CD14-positive monocyte (primary cell): ENCODE measurements at regions not wholly inside any gene's neighbourhood (a gene's known extent, or its start where the extent isn't known, plus 50 kb on each side); places are given as distances from the start of the nearest gene placed in this dataset.

Experiments used
- DNase-seq, 3 donors: peaks; one replicate each; pipeline ENCODE4 v3.0.0-alpha.2; 2011 to 2022
- H2AFZ ChIP-seq: 2 replicates; pipeline ENCODE4 v1.6.0; 2012; ENCODE audit warnings: mild to moderate bottlenecking, low read depth, low read length, inconsistent platforms; ENCODE audit not compliant: insufficient read depth, poor library complexity, severe bottlenecking
- H3K27ac ChIP-seq, 2 donors: 1 replicate in 1 of 2; 2 replicates in 1 of 2; pipeline ENCODE4 v1.5.1; 2012 to 2013; ENCODE audit warnings: low read length in 2 of 2, control low read depth in 1 of 2, inconsistent platforms in 1 of 2, low read depth in 1 of 2, mild to moderate bottlenecking in 1 of 2
- H3K27me3 ChIP-seq, 2 donors: one replicate each; pipeline versions ENCODE4 v1.6.0 to v1.6.1; 2011 to 2013; ENCODE audit warnings: low read length in 2 of 2; ENCODE audit not compliant: control insufficient read depth in 2 of 2, insufficient read depth in 2 of 2
- H3K36me3 ChIP-seq, 2 donors: replicated peaks in 1 of 2; 1 replicate in 1 of 2; 2 replicates in 1 of 2; pipeline versions ENCODE4 v1.5.1 to v1.6.1; 2012 to 2013; ENCODE audit warnings: low read length in 2 of 2, control low read depth in 1 of 2, inconsistent platforms in 1 of 2, mild to moderate bottlenecking in 1 of 2; ENCODE audit not compliant: insufficient read depth in 2 of 2, control insufficient read depth in 1 of 2
- H3K4me1 ChIP-seq, 2 donors: 1 replicate in 1 of 2; 2 replicates in 1 of 2; pipeline versions ENCODE4 v1.5.1 to v1.6.1; 2012 to 2013; ENCODE audit warnings: low read length in 2 of 2, control low read depth in 1 of 2, inconsistent platforms in 1 of 2, mild to moderate bottlenecking in 1 of 2, moderate library complexity in 1 of 2; ENCODE audit not compliant: insufficient read depth in 2 of 2, control insufficient read depth in 1 of 2
- H3K4me2 ChIP-seq: replicated peaks from 2 replicates; pipeline ENCODE3; 2012; ENCODE audit warnings: low read length, moderate library complexity, mild to moderate bottlenecking; ENCODE audit not compliant: poor library complexity, severe bottlenecking; ENCODE audit errors: extremely low read depth
- H3K4me3 ChIP-seq, 3 experiments: fragments of 200-600 bp in 1 of 3; sonication (generic) in 1 of 3; replicated peaks in 1 of 3; 1 replicate in 2 of 3; 2 replicates in 1 of 3; pipeline ENCODE4 v1.5.1; 2011 to 2013; ENCODE audit warnings: low read length in 3 of 3, mild to moderate bottlenecking in 3 of 3, control low read depth in 2 of 3, low read depth in 2 of 3, inconsistent platforms in 1 of 3, moderate library complexity in 1 of 3
- H3K79me2 ChIP-seq: 2 replicates; pipeline ENCODE4 v1.6.0; 2012; ENCODE audit warnings: mild to moderate bottlenecking, control low read depth, inconsistent platforms, low read length, moderate library complexity; ENCODE audit not compliant: insufficient read depth
- H3K9ac ChIP-seq: 2 replicates; pipeline ENCODE4 v1.6.0; 2017; ENCODE audit warnings: low read length, mild to moderate bottlenecking; ENCODE audit not compliant: insufficient read depth, poor library complexity, severe bottlenecking
- H3K9me3 ChIP-seq, 2 donors: replicated peaks in 1 of 2; 1 replicate in 1 of 2; 2 replicates in 1 of 2; pipeline versions ENCODE4 v1.5.1 to v1.6.1; 2012 to 2013; ENCODE audit warnings: low read length in 2 of 2, control low read depth in 1 of 2; ENCODE audit not compliant: control insufficient read depth in 1 of 2, insufficient read depth in 1 of 2
- H4K20me1 ChIP-seq: 2 replicates; pipeline ENCODE4 v1.6.0; 2012; ENCODE audit warnings: mild to moderate bottlenecking, low read length, control low read depth, moderate library complexity; ENCODE audit not compliant: insufficient read depth
- H3K27ac Mint-ChIP-seq, 7 donors: one replicate each; pipeline ENCODE4 v1.8.0; 2020; ENCODE audit warnings: mild to moderate bottlenecking in 7 of 7, mixed read lengths in 7 of 7, moderate library complexity in 6 of 7, inconsistent platforms in 2 of 7
- H3K27me3 Mint-ChIP-seq, 3 donors: one replicate each; pipeline ENCODE4 v1.8.0; 2021 to 2022; ENCODE audit warnings: low read depth in 3 of 3, mild to moderate bottlenecking in 3 of 3, mixed read lengths in 3 of 3, moderate library complexity in 3 of 3, inconsistent platforms in 1 of 3
- H3K36me3 Mint-ChIP-seq, 2 donors: one replicate each; pipeline ENCODE4 v1.8.0; 2020; ENCODE audit warnings: mixed read lengths in 2 of 2, inconsistent platforms in 1 of 2, mild to moderate bottlenecking in 1 of 2
- H3K4me1 Mint-ChIP-seq: one replicate; pipeline ENCODE4 v1.8.0; 2020; ENCODE audit warnings: mild to moderate bottlenecking, mixed read lengths
- H3K4me3 Mint-ChIP-seq, 2 donors: one replicate each; pipeline ENCODE4 v1.8.0; 2020; ENCODE audit warnings: mild to moderate bottlenecking in 2 of 2, mixed read lengths in 2 of 2, moderate library complexity in 1 of 2
- H3K9me3 Mint-ChIP-seq, 7 donors: one replicate each; pipeline ENCODE4 v1.8.0; 2020 to 2022; ENCODE audit warnings: mixed read lengths in 7 of 7, mild to moderate bottlenecking in 6 of 7, moderate library complexity in 6 of 7, inconsistent platforms in 2 of 7
- WGBS: methylation state at CpG from one replicate; pipeline ENCODE4 v1.1.5; 2013; ENCODE audit warnings: missing lambda C conversion rate; ENCODE audit not compliant: insufficient coverage; 5-methylcytosine and 5-hydroxymethylcytosine counted together
- intact Hi-C, 2 donors: fragments of 100-400 bp; cut with micrococcal nuclease; formaldehyde crosslinking; loops; one replicate each; pipeline versions ENCODE4 v1.15.0 to v1.15.1; 2023
- TF ChIP-seq, protein P1 (sequence below): fragments of 200-600 bp; IDR thresholded peaks from one replicate; pipeline ENCODE4 v1.8.0; 2022; ENCODE audit warnings: antibody characterized with exemption, mild to moderate bottlenecking

DNA sequence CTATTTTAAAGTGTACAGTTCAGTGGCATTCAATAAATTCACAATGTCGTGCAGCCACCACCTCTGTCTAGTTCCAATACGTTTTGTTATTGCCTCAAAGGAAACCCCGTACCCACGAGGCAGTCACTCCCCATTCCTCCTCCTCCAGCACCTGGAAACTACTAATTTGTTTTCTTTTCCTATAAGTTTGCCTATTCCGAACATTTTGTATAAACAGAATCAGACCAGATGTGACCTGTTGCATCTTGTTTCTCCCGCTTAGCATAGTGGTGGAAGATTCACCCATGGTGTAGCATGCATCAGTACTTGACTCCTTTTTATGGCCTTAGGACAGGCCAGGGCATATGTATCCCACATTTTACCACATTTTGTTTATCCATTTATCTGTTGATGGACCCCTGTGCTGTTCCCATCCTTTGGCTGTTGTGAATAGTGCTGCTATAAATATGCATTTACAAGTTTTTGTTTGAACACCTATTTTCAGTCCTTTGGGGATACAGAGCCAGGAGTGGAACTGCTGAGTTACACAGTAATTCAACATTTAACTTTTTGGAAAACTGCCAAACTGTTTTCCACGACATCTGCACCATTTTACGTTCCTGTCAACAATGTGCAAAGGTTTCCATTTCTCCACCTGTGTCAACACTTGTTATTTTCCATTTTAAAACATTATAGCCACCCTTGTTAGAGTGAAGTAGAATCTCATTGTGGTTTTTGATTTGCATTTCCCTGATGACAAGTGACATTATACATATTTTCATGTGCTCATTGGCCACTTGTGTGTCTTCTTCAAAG is 57.8 kb upstream of the STX18 start:
- no peaks in the 10 kb centered on the region for H3K27me3 Mint-ChIP-seq
- Histone ChIP-seq H3K9me3 (peaks cover 11 to 12% of the 10 kb centered on the region in 2 donors), H2AFZ (no peak overlapping the region), H3K36me3 (no peaks in the 10 kb centered on the region), H3K79me2 (no peaks in the 10 kb centered on the region), H3K4me2 (no peak overlapping the region), H3K9ac (no peak overlapping the region), H3K27ac (no peak overlapping the region), H4K20me1 (no peaks in the 10 kb centered on the region), H3K4me3 (no peak overlapping the region), H3K27me3 (no peaks in the 10 kb centered on the region), H3K4me1 (no peaks in the 10 kb centered on the region)
- DNase-seq, result no peak
- no peak overlapping the region for H3K4me3 Mint-ChIP-seq
- no peaks in the 10 kb centered on the region for H3K36me3 Mint-ChIP-seq
- WGBS, result 92% methylated on average over 4 of the region's 8 CpGs
- intact Hi-C loops, result no loop called here
- peaks cover 8 to 23% (median 16%) of the 10 kb centered on the region in 7 donors for H3K9me3 Mint-ChIP-seq
- no peak overlapping the region for H3K27ac Mint-ChIP-seq
- TF ChIP-seq, protein P1, sequence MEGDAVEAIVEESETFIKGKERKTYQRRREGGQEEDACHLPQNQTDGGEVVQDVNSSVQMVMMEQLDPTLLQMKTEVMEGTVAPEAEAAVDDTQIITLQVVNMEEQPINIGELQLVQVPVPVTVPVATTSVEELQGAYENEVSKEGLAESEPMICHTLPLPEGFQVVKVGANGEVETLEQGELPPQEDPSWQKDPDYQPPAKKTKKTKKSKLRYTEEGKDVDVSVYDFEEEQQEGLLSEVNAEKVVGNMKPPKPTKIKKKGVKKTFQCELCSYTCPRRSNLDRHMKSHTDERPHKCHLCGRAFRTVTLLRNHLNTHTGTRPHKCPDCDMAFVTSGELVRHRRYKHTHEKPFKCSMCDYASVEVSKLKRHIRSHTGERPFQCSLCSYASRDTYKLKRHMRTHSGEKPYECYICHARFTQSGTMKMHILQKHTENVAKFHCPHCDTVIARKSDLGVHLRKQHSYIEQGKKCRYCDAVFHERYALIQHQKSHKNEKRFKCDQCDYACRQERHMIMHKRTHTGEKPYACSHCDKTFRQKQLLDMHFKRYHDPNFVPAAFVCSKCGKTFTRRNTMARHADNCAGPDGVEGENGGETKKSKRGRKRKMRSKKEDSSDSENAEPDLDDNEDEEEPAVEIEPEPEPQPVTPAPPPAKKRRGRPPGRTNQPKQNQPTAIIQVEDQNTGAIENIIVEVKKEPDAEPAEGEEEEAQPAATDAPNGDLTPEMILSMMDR, result no peak
- no peaks in the 10 kb centered on the region for H3K4me1 Mint-ChIP-seq

DNA sequence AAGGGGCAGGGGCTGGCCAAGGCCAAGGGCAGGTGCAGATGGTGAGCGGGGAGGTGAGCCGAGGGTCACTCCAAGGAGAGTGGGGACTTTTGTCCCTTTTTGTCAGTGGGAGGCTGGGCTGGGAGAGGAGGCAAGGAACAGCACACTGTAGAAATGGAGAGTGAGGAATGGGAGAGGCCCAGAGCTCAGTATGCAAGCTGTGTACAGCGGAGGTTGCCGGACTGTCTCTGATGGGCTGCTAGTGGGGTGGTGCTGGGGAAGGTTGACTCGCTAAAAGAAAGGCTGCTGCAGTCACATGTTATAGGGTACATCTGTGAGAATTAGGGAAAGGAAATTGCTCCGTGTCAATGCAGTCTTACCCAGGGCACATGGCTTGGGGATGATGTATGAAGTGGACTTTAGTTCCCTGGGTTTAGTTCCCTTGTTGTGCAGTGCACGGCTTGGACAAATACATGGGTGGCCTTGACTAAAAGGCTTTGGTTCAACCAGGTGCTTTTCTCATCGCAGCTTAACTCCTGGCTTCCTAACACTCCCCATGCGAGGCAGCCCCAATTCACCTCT is 57.1 kb upstream of the STX18 start:
- H3K4me1 ChIP-seq, result no peaks in the 10 kb centered on the region
- no peak for DNase-seq
- H3K27ac ChIP-seq, result no peak overlapping the region
- Mint-ChIP-seq H3K4me1 (no peaks in the 10 kb centered on the region), H3K27me3 (no peaks in the 10 kb centered on the region), H3K27ac (no peak overlapping the region), H3K4me3 (no peak overlapping the region), H3K36me3 (no peaks in the 10 kb centered on the region), H3K9me3 (peaks cover 10 to 26% (median 19%) of the 10 kb centered on the region in 7 donors)
- no peak overlapping the region for H3K9ac ChIP-seq
- TF ChIP-seq, protein P1, result no peak
- intact Hi-C loops, result no loop called here
- H3K9me3 ChIP-seq, result peaks cover 15% of the 10 kb centered on the region in 2 donors
- no peak overlapping the region for H3K4me2 ChIP-seq
- H3K27me3 ChIP-seq, result no peaks in the 10 kb centered on the region
- no peaks in the 10 kb centered on the region for H3K79me2 ChIP-seq
- no peaks in the 10 kb centered on the region for H3K36me3 ChIP-seq
- no peak overlapping the region for H2AFZ ChIP-seq
- WGBS, result 92% methylated on average over 9 of the region's 9 CpGs
- H4K20me1 ChIP-seq, result no peaks in the 10 kb centered on the region
- H3K4me3 ChIP-seq, result no peak overlapping the region
